GM18909 (cell line): ENCODE measurements at regions not wholly inside any gene's neighbourhood (a gene's known extent, or its start where the extent isn't known, plus 50 kb on each side); places are given as distances from the start of the nearest gene placed in this dataset.
"Not testable (repeated sequence)": the region's sequence is repeated elsewhere in the genome, so short reads cannot be mapped to it uniquely, and the experiment has no call there.

Experiments
- ATAC-seq: cut with Tn5 transposase; IDR thresholded peaks from one replicate; pipeline ENCODE4 v1.9.1; 2021; ENCODE audit warnings: mild to moderate bottlenecking; ENCODE audit not compliant: unreplicated experiment, poor library complexity

DNA sequence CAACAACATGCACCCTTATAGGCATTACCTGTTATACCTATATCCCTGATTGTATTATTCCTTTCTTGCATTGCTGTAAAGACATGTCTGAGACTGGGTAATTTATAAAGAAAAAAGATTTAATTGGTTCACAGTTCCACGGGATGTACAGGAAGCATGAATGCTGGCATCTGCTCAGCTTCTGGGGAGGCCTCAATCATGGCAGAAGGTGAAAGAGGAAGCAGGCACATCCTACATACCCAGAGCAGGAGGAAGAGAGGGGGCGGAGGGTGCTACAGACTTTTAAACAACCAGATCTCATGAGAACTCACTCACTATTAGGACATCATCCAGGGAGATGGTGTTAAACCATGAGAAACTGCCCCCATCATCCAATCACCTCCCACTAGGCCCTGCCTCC, 191.7 kb upstream of the SPHKAP start:
- ATAC-seq = no peak

DNA sequence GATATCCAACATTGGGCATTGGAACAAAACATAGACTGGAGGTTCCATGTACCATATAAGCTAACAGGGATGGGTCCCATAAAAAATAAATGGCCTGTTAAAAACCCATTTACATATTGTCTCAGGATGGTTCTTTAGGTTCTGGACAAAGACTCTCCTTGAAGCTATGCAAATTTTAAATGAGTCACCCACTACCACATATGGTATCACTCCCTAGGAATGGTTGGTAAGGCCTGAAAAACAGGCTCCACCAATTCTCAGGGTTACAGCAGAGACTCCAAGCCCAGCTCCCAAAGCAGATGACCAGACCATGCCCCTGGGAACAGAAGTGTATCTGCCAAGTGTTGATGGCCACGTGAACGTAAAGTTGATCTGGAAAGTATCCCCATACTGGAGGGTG, 190.7 kb upstream of the SPHKAP start:
- no peak for ATAC-seq

DNA sequence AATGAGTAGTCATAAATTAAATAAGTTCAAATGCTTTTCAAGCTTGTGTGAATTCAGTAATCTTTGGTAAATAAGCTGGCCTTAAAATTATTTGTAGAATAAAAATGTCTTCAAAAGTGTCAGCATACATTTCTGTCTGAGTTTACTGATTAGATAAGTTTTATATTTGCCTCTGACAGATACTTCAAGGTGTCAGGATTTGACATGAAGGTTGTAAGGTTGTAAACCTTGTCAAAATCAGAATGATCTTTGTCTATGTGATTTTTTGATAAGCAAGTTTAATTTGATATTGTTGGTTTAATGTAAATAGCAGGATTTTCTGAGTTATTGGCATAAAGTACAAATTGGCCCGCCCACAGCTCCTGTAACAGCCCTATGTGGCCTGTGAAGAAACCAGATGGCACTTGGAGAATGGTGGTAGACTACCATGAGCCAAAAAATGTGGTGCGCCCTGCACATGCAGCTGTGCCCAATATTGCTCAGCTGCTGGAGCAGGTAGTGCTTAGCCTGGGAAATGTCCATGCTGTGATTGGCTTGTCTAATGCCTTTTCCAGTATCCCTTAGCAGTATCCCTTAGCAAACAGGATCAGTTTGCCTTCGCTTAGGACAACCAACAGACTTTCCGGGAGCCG, 188.0 kb upstream of the SPHKAP start:
- no peak for ATAC-seq

DNA sequence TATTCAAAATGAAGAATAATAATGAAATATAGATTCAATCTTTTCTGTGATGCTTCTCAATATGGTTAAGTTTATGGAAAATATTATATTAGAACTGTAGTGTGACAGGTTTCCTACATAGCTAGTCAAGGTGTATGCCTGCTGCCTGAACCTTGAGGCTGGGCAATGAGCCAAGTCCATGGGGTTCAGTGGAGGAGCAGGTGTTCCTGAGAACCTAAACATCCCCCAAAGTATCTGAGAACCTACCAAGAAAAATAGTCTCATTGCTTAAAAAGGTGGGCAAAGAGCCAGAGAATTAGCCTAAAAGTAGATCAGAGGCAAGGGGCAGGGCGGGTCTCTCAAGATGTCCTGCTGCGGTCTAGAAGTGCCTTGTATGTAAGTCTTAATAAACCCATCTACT, 185.9 kb upstream of the SPHKAP start:
- no peak for ATAC-seq

DNA sequence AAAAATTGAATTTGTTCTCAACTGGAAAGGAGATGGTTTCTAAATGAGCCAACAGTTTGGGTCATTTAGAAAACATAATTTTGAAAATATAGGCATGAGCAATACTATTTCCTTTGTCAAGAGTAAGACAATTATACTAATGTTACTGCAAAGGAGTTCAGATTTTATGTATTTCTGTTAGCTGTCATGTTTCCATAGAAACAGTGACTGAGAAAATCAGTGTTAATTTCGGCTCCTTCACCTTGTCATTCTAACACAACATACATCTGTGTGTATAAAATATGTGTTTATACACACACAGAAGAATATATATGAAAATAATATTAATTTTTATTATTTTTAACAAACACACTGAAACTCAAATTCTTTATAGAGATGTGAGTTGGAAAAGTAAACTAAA, 178.0 kb upstream of the SPHKAP start:
- ATAC-seq = no peak

DNA sequence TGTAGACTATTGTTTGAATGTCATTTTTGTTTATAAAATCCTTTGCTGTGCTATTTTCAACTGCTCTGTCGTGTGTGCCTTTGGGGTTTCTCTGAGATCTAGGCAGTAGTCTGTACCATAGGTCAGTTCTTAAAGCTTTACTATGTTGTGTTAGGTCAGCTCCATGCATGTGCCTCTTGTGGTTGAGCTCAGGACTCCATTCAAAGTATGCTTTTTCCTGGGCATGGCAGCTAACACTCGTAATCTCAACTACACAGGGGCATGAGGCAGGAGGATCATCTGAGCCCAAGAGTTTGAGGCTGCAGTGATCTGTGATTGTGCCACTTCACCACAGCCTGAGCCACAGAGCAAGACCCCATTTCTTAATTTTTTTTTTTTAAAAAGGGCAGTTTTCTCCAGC, 174.4 kb upstream of the SPHKAP start:
- ATAC-seq = no peak

DNA sequence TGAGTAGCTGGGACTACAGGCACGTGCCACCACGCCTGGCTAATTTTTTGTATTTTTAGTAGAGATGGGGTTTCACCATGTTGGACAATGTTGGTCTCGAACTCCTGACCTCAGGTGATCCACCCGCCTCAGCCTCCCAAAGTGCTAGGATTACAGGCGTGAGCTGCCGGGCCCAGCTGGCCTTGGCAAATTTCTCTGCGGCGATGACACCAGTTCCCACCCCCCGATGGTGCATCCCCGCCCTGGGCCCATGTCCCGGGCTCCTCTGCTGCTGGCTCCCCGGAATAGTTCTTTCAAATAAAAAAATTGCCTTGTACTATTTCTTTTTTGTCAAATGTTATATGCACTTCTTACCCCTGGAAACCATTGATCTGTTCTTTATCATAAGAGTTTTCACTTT, 171.5 kb upstream of the SPHKAP start:
- ATAC-seq = not testable (repeated sequence)

DNA sequence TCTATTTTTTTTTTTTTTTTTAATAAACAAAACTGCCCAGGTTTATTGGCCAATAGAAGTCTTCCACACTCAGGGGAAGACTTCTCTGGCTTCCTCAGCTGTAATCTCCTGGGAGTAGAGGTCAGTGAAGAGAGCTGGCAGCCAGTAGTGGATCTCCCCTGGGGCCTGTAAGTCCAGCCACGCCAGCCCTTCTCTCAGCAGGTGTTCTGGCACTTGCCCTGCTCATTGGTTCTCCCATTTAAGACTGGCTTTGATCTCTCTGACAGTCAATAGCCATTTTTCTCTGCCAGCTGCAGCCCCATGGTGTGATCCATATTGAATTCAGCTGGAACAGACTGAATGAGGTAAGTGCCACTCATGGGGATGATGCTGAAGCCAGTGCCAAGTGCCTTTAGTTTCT, 170.6 kb upstream of the SPHKAP start:
- ATAC-seq = no peak

DNA sequence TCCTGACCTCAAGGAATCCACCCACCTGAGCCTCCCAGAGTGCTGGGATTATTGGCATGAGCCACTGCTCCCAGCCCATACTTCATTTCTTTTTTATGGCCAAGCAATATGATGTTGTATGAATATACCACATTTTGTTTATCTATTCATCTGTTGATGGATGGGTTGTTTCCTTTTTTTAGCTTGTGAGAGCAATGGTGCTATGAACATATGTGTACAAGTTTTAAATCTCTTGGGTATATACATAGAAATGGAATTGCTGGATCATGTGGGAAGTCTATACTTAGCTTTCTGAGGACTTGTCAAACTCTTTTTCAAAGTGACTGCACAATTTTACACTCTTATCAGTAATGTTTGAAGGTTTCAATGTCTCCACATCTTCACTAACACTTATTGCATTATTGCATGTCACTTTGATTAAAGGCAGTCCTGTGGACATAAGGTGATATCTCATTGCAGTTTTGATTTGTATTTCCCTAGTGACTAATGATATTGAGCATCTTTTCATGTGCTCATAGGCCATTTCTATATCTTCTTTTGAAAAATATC, 167.1 kb upstream of the SPHKAP start:
- ATAC-seq = no peak

DNA sequence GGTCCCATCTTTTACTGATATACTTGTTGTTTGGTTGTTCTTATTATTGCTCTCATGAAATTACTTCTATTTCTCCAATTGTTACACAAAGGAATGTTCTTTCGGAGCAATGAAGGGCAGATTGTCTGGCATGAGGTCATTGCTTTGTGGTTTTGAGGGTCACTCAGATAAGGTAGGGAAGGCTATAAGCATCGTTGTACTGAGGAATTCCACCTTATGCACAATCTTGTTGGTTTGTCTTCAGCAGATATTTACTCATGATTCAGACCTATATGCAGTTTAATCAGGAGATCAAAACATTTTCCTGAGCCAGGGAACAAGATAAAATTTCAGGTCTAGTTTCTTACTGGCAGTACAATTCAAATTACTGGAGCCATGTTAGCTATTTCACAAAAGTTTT, 163.0 kb upstream of the SPHKAP start:
- ATAC-seq = no peak

DNA sequence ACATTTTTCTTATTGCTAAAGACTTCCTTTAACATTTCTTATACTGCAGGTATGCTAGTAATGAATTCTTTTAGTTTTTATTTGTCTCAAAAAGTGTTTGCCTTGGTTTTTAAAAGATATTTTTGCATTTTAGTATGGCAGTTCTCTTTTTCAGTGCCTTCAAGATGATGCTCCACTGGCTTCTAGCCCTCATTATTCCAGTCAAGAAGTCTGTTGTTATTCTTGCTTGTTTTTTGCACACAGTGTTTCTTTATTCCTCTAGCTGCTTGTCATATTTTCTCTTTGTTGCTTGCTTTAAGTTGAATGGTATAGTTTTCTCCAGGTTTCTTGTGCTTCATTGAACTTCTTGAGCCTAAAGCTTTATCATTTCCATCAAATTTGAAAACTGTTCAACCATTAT, 158.0 kb upstream of the SPHKAP start:
- ATAC-seq = no peak

DNA sequence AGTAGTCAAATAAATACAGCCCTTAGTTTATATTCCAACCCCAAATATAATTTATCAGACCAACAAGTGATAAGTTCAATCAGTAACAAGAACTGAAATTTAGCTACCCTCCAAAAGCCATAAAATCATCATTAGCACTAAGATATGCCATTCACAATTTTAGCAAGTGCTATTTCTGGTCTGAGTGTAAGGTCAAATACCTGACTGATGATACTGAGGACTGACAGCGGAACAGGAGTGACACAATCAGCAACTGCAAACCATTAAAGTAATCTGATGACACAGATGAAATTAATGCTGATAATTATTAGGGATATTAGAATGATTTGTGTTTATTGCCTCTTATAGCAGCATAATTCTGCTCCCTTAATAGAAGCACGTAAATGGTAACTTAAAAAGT, 152.7 kb upstream of the SPHKAP start:
- ATAC-seq = no peak

DNA sequence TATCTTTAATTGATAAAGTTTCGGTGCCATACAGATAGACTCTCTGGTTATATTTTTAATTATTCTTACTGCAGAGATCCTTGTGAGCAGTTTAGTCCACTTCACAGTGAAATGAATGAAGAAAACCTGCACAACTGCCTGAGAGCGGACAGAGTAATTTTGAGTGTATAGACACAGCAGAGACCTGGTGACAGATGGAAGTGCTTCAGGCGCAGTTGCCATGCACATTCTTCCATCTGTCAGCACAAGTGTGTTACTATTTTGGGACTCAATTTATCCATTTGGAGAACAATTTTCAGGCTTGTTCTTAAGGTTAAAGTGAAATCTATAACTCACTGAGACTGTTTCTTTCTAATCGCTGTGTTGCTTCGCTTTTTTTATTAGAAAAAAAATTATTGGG, 147.8 kb upstream of the SPHKAP start:
- no peak for ATAC-seq

DNA sequence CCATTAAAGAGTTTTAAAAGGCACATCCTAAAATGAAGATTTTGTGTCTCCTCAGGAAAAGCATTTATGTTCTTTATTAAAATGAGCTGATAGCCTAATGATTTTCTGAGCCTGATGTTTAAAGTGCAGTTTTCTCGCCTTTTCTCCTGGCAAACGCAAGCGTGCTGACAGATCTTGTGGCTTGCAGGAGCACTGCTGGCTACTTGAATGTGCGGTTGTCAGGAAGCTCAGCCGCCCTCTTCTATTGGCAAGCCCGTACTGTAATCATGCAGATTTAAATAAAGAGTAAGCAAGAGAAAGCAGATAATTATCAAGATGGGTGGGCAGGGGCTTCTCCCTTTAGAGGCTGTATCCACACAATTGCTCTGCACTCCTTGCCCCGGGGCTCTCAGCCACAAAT, 139.5 kb upstream of the SPHKAP start:
- ATAC-seq = no peak

DNA sequence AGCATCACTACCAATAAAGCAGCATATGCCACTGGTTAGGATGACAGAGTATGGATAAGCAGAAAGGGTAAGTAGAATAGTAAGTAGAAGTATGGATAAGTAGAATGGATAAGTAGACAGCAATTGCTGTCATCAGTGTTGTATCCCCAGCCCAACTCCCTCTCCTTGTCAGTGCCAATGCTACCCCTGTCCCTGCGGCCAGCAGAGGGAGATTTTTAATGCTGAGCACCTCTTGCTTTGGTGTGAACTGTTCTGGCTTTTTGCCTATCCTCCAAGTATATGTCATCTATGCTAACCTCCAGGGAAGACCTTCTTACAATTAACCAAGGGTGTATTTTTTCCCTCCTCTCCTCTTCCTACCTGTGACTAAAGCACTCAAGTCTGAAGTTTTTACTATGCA, 136.7 kb upstream of the SPHKAP start:
- no peak for ATAC-seq

DNA sequence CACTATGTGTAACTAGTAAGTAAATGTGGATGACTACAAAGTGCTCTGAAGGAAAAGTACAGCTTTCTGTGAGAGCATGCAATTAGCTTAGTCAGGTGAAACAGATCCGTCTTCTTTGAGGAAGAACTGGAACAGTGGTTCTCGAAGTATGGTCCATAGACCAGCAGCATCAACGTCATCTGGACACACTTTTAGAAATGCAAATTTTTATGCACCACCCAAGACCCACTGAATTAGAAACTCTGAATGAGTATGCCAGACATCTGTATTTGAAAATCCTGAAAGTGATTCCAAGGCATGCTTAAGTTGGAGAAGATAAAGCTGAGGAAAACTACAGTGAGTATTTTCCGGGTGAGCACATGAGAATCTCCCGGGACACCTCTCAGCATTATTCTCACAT, 130.7 kb upstream of the SPHKAP start:
- ATAC-seq = no peak

DNA sequence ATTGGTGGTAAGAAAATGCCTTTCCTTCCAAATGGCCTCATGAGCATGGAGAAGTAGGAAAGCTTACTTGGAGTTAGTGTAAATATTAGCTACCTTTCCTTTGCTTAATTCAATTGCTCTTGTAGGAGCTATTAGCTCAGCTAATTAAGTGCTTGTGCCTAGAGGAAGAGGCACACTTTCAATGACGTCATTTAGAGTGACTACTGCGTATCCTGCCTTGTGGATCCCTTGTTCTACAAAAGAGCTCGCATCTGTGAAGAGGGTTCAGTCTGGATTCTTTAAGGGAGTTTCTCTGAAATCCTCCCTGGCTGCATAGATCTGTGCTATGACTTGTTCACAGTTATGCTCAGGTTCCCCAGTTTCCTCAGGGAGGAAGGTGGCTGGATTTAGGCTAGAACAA, 122.5 kb upstream of the SPHKAP start:
- ATAC-seq = no peak

DNA sequence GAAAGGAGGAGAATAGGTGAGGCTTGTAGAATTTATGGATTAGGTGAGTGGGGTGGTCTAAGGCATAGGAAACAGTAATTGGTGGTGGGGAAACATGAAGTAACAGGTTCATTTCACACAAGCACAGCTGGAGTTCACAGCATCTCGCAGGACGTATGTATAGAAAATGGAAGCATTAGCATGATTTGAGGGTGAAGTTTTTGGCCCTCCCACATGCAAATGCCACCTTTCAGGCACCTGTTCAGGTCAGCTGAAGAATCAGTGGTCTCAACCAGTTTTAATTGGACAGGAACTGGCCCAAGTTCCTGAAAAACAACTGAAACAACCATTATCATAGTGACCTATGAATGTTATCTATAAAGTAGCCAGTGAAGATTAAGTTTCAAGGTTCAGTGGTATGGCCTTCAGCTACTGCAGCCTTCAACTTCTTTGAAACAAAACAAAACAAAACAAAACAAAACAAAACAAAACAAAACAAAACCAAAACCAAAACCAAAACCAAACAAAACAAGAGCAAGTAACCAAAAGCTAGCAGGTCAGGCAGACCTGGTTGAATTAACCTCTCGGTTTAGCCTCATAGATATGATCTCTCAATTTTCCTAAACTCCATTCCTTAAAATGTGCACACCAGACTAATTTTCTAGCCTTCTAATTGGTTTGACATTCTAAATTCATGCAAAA, 102.1 kb upstream of the SPHKAP start:
- no peak for ATAC-seq

DNA sequence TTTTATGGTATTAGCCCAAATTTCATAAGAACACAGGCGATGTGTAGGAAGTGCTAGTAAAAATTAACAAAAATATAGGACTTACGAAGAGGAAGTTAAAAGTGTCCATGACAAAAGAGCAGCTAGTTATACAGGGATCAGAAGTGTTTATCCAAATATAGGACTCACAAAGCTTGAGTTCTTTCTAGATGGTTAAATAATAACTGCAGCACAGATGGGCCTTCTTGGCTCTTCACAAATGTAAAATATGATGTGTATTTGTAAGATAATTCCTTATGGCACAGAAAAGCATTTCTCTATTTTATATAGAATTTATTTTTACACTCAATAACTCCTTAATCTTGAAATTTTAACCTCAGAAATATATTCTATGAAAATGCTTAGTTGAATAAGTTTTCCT, 100.9 kb upstream of the SPHKAP start:
- ATAC-seq = no peak

DNA sequence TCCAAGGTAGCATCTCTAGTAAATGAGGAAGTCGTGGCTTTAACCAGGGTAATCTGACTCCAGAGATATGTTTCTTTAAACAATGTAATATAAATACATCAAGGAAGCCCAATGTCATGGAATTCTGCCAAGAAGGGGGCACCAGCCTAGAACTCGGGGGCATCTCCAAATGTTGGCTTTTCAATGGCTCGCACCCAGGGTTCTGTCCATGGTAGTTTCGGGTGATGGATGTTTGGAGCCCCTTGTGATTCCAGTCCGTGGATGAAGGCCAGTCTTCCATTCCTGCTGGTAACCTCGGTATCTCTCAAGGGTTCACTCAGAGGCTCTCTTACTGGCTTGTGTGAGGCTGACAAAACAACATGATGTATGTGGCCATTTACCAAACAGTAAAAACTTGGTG, 91.7 kb upstream of the SPHKAP start:
- ATAC-seq = no peak

DNA sequence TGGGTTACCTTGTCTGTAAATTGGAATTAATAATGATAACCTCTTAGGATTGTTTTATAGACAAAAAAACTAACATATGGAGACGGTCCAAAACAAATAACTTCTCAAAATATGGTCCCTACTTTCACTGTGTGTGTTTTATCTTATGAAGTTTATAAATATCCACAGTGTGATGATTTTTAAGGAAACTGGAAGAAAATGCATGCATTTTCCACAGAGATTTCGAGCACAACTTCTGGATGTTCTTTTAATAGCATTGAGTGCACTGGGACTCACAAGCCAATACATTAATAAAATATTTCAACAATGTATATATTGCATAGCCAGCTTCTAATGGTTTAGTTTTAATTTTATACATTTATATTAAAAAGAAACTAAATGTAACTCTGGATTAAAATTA, 87.9 kb upstream of the SPHKAP start:
- no peak for ATAC-seq

DNA sequence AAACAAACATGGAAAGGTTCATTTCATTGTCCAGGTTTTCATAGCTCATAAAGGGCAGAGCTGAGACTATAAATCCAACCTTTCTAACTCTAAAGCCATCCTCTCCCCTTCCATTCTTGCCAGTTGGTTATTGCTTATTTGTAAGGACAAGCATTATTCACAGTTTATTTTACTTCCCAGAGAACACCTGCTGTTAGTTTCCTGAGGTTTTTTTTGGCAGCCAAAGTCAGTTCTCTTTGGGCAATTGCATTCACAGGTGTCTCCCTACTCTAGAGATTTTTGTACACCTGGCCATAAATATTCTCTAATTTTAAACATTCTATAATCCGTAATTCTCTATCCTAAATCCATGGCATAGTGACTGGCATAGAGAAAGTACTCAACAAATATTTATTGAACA, 87.3 kb upstream of the SPHKAP start:
- no peak for ATAC-seq
